ENCODE measurements at regions not wholly inside any gene's neighbourhood (a gene's known extent, or its start where the extent isn't known, plus 50 kb on each side); places are given as distances from the start of the nearest gene placed in this dataset.

DNA sequence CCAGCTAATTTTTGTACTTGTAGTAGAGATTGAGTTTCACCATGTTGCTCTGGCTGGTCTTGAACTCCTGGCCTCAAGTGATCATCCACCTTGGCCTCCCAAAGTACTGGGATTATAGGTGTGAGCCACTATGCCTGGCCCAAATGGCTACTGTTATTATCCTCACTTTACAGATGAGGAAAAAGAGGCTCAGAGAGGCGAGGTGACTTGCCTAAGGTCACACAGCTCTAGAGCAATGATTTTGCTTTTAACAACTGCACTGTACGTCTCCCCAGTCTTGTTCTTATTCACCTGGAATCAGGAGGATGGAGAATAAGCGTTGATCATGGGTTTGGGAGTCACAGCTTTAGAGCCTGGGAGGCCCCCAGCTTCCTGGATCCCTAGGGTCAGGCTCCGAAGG lies 69.8 kb upstream of the NCOR2 start:
- no peak for DNase-seq (ENCODE audit: low spot score)
- in situ Hi-C loops (cut with MboI; ENCODE audit: low pct_unique_long_range_greater_than_20kb, low sequenced_read_pairs, unreplicated experiment): no loop called here
- TF ChIP-seq, protein P1, sequence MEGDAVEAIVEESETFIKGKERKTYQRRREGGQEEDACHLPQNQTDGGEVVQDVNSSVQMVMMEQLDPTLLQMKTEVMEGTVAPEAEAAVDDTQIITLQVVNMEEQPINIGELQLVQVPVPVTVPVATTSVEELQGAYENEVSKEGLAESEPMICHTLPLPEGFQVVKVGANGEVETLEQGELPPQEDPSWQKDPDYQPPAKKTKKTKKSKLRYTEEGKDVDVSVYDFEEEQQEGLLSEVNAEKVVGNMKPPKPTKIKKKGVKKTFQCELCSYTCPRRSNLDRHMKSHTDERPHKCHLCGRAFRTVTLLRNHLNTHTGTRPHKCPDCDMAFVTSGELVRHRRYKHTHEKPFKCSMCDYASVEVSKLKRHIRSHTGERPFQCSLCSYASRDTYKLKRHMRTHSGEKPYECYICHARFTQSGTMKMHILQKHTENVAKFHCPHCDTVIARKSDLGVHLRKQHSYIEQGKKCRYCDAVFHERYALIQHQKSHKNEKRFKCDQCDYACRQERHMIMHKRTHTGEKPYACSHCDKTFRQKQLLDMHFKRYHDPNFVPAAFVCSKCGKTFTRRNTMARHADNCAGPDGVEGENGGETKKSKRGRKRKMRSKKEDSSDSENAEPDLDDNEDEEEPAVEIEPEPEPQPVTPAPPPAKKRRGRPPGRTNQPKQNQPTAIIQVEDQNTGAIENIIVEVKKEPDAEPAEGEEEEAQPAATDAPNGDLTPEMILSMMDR (IDR thresholded peaks at IDR 0.05; ENCODE audit: extremely low read depth, insufficient read depth, missing control alignments): no peak

DNA sequence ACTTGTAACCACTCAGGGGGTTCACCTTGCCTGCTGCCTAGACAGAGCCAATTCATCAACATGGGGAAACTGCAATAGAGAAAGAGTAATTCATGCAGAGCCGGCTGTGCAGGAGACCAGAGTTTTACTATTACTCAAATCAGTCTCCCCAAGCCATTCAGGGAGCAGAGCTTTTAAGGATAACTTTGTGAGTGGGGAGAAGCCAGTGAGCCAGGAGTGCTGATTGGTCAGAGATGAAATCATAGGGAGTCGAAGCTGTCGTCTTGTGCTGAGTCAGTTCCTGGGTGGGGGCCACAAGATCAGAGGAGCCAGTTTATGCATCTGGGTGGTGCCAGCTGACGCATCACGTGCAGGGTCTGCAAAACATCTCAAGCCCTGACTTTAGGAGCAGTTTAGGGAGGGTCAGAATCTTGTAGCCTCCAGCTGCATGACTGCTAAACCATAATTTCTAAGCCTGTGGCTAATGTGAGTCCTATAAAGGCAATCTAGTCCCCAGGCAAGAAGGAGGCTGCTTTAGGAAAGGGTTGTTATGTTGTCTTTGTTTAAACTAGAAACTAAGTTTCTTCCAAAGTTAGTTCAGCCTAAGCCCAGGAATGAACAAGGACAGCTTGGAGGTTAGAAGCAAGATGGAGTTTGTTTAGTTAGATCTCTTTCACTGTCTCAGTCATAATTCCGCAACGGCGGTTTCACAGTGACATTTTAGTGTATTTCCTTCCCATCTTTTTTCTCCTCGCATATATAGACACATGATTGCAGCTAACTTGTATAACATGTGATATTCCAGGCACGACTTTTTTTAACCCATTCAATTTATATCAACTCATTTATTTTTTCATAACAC lies 68.9 kb upstream of the NCOR2 start:
- TF ChIP-seq, protein P1 (IDR thresholded peaks at IDR 0.05; ENCODE audit: extremely low read depth, insufficient read depth, missing control alignments): no peak
- in situ Hi-C loops (cut with MboI; ENCODE audit: low pct_unique_long_range_greater_than_20kb, low sequenced_read_pairs, unreplicated experiment): no loop called here
- DNase-seq (ENCODE audit: low spot score): no peak

DNA sequence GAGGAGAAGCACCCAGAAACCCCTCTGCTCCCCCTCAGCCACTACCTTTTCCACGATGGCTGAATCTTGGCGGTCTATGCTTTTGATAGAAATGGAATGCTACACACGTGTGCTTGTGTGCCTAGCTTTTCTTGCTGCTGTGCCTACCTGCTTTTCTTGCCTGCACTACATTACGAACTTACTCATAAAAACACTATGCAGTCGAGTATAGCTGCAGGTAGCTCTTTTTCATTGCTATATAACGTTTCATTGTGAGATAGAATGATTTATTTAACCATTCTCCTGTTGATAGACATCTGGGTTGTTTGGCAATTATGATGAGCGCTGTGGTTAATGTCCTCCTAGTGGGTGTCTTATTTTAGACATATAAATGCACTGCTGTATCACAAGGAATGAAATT lies 67.9 kb upstream of the NCOR2 start:
- in situ Hi-C loops (cut with MboI; ENCODE audit: low pct_unique_long_range_greater_than_20kb, low sequenced_read_pairs, unreplicated experiment): no loop called here
- TF ChIP-seq, protein P1 (IDR thresholded peaks at IDR 0.05; ENCODE audit: extremely low read depth, insufficient read depth, missing control alignments): no peak
- DNase-seq (ENCODE audit: low spot score): no peak

DNA sequence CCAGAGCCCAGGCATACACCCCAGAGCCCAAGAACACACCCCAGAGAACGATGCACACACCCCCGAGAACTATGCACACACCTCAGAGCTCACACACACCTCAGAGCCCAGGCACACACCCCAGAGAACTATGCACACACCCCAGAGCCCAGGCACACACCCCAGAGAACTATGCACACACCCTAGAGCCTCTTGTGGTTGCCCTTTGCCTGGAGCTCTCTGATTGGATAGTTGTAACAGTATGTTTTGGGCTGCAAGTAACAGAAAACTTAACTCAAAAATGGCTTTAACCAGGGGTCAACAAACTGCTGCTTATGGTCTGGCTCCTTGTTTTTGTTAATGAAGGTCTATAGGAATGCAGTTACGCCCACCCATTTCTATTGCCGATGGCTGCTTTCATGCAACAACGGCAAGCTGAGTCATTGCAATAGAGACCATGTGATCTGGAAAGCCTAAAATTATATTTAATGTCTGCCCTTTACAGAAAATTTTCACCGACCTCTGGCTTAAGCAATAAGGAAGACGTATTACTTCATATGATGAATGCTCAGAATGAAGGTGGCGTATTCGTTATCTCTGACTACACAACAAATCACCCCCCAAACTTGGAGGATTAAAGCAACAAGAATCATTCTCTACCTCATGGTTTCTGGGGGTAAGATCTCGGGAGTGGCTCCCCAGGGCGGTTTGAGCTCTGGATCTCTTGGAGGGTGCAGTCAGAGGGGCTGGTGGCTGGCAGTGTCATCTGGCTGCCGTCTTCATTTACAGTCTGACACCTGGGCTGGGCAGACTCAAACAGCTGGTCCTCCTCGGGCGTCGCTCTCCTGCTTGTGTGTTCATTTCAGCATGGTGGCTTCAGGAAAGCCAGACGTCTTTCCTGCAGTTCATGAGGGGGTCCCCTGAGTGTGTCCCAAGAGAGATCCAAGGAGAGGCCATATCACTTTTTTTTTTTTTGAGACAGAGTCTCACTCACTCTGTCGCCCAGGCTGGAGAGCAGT lies 66.3 kb upstream of the NCOR2 start:
- DNase-seq (ENCODE audit: low spot score): no peak
- in situ Hi-C loops (cut with MboI; ENCODE audit: low pct_unique_long_range_greater_than_20kb, low sequenced_read_pairs, unreplicated experiment): no loop called here
- TF ChIP-seq, protein P1 (IDR thresholded peaks at IDR 0.05; ENCODE audit: extremely low read depth, insufficient read depth, missing control alignments): no peak

DNA sequence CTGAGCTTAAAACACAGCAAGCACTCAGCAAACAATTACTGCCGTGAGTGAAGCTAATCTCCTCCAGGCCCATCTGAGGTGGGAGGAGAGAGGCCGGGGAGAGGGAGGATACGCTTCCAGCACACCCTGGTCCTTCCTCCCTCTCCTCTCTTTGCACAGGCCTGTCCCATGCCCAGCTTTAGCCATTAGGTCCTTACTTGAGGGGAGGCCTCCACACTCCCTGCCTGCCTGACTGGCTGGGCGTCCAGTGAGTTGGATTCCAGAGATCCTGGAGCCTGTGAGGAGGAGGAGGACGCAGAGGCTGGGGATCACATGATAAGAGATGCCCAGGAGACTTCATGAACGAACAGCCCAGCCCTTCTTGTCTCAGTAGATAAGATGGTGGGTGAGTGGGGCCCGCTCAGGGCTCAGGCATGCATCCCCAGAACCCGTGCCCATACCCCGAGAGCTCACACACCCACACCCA lies 65.1 kb upstream of the NCOR2 start:
- TF ChIP-seq, protein P1 (IDR thresholded peaks at IDR 0.05; ENCODE audit: extremely low read depth, insufficient read depth, missing control alignments): no peak
- no peak for DNase-seq (ENCODE audit: low spot score)
- in situ Hi-C loops (cut with MboI; ENCODE audit: low pct_unique_long_range_greater_than_20kb, low sequenced_read_pairs, unreplicated experiment): no loop called here

DNA sequence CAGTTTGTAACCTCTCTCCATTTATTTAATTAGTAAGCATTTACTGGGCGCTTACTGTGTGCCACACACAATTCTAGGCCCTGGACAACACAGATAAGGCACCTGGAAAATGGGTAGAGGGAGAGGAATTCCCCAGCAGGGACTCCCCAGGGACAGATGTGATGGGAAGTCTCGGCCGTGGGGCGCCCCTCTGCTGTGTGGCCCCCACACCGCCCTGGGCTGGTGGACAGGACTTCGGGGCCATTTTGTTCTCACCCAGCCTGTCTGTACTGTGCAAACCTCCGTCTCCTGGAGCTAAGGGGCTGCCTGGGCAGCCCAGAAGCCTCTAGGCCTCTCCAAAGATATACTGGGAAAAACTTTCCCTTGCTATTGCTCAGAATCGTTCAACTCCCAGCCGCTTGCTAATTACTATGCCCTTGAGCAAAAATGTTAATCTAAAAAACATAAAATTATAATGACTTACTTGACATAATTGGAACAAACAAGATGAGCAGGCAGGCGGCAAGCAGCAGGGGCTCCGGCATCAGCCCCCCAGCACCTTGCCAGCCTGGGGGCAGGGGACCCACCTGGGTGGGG lies 64.4 kb upstream of the NCOR2 start:
- in situ Hi-C loops (cut with MboI; ENCODE audit: low pct_unique_long_range_greater_than_20kb, low sequenced_read_pairs, unreplicated experiment): no loop called here
- TF ChIP-seq, protein P1 (IDR thresholded peaks at IDR 0.05; ENCODE audit: extremely low read depth, insufficient read depth, missing control alignments): no peak
- no peak for DNase-seq (ENCODE audit: low spot score)

Measured in GM13977 (cell line).